ENCODE measurements at regions not wholly inside any gene's neighbourhood (a gene's known extent, or its start where the extent isn't known, plus 50 kb on each side); places are given as distances from the start of the nearest gene placed in this dataset.

DNA sequence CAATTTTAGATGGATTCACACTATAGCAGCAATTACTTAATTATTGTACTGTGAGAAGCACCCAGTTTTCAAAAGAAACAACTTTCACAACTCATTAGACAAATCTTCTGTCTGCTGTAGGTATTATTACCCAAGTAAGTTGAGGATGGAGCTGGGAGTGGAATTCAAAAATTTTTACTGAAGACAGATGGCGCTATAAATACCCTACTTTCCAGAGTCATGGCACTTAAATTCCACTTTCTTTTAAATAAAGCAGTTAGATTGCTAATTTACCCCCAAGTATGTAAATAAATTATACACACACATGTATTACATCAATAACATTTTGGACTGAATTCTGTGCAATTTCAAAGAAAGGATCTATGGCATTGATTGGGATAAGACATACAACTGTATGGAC, 166.8 kb downstream of the FTCDNL1 start:
- Mint-ChIP-seq H3K9me3 (no peaks in the 10 kb centered on the region), H3K36me3 (ENCODE audit: low read depth) (no peaks in the 10 kb centered on the region)

DNA sequence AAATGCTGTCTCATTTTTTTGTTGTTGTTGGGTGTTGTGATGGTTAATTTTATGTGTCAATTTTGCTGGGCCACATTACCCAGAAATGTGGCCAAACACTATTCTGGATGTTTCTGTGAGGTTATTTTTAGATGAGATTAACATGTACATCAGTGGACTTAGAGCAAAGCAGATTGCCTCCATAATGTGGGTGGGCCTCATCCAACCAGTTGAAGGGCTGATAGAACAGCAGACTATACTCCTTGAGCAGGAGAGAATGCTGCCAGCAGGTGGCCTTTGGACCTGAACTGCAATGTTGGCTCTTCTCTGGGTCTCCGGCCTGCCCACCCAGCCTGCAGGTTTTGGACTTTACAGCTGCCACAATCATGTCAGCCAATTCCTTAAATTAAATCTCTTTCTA, 169.0 kb downstream of the FTCDNL1 start:
- TF ChIP-seq, protein P1, sequence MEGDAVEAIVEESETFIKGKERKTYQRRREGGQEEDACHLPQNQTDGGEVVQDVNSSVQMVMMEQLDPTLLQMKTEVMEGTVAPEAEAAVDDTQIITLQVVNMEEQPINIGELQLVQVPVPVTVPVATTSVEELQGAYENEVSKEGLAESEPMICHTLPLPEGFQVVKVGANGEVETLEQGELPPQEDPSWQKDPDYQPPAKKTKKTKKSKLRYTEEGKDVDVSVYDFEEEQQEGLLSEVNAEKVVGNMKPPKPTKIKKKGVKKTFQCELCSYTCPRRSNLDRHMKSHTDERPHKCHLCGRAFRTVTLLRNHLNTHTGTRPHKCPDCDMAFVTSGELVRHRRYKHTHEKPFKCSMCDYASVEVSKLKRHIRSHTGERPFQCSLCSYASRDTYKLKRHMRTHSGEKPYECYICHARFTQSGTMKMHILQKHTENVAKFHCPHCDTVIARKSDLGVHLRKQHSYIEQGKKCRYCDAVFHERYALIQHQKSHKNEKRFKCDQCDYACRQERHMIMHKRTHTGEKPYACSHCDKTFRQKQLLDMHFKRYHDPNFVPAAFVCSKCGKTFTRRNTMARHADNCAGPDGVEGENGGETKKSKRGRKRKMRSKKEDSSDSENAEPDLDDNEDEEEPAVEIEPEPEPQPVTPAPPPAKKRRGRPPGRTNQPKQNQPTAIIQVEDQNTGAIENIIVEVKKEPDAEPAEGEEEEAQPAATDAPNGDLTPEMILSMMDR (IDR thresholded peaks at IDR 0.05; ENCODE audit: unreplicated experiment in 3 of 3) = no peak
- Mint-ChIP-seq H3K9me3 (no peaks in the 10 kb centered on the region), H3K4me1 (no peaks in the 10 kb centered on the region), H3K36me3 (ENCODE audit: low read depth) (no peaks in the 10 kb centered on the region), H3K27ac (no peak overlapping the region), H3K4me3 (no peak overlapping the region), H3K27me3 (ENCODE audit: low read depth) (no peaks in the 10 kb centered on the region)

More for the DNA sequence above, 166.8 kb downstream of the FTCDNL1 start:
- Mint-ChIP-seq H3K4me1 (no peaks in the 10 kb centered on the region), H3K4me3 (no peak overlapping the region), H3K27ac (no peak overlapping the region), H3K27me3 (ENCODE audit: low read depth) (no peaks in the 10 kb centered on the region)
- TF ChIP-seq, protein P1 (IDR thresholded peaks at IDR 0.05; ENCODE audit: unreplicated experiment in 3 of 3) = no peak

DNA sequence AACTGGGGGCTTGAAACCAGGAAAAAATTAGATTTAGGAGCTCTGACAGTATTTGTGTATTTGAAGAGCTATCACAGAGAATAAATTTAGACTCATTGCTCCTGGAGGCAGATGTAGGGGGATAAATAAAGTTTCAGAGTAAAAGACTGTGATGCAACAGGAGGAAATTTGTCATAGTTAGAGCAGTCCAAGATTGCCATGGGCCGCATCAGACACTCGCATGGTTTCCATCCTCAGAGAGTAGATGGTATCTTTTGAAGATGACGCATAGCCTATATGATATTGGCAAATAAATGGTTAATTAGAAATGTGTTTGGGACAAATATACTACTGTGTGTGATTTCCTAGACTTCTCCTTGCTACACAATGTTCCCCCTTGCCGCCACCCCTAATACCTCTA, 170.5 kb downstream of the FTCDNL1 start:
- no peaks in the 10 kb centered on the region for H3K4me1 Mint-ChIP-seq
- no peak overlapping the region for H3K4me3 Mint-ChIP-seq
- TF ChIP-seq, protein P1 (IDR thresholded peaks at IDR 0.05; ENCODE audit: unreplicated experiment in 3 of 3) = no peak
- H3K36me3 Mint-ChIP-seq (ENCODE audit: low read depth) = no peaks in the 10 kb centered on the region
- H3K9me3 Mint-ChIP-seq = no peaks in the 10 kb centered on the region
- H3K27ac Mint-ChIP-seq = no peak overlapping the region
- H3K27me3 Mint-ChIP-seq (ENCODE audit: low read depth) = no peaks in the 10 kb centered on the region

DNA sequence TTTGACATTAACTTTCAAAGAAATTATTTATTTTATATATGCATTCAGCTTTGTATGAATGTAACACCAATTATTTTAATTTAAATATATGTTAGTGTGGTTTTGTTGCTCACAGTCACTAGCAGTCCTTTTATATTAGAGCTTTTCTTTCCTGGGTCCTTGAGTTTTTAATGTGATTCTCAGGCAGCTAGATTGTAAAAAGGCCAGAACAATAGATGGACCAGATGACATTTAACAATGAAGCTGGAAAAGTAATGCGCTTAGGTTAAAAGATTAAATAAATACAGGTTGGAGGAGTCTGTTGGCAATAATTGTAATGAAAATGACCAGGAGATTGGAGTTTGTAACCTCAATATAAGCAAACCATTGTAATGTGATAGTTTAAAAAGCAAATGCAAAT, 171.1 kb downstream of the FTCDNL1 start:
- H3K27me3 Mint-ChIP-seq (ENCODE audit: low read depth) = no peaks in the 10 kb centered on the region
- no peaks in the 10 kb centered on the region for H3K4me1 Mint-ChIP-seq
- H3K9me3 Mint-ChIP-seq = no peaks in the 10 kb centered on the region
- TF ChIP-seq, protein P1 (IDR thresholded peaks at IDR 0.05; ENCODE audit: unreplicated experiment in 3 of 3) = no peak
- no peaks in the 10 kb centered on the region for H3K36me3 Mint-ChIP-seq (ENCODE audit: low read depth)
- H3K4me3 Mint-ChIP-seq = no peak overlapping the region
- H3K27ac Mint-ChIP-seq = no peak overlapping the region

DNA sequence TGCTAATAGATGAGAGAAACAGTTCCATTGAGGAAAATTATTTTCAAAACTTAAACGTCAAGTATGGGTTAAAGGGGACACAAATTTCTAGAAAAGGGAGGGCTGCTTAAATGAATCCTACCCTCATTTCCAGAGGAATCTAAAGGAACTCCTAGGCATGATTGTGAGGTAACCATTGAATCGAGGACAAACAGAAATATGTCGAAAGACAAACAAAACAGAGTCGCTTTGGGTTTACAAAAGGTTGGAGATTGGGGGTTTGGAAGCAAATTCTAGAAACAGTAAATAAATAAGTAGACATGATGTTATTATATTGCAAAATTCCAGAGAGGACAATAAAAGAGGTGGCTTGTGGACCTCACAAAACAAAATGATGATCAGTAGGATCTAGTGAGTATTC, 173.1 kb downstream of the FTCDNL1 start:
- no peaks in the 10 kb centered on the region for H3K4me1 Mint-ChIP-seq

DNA sequence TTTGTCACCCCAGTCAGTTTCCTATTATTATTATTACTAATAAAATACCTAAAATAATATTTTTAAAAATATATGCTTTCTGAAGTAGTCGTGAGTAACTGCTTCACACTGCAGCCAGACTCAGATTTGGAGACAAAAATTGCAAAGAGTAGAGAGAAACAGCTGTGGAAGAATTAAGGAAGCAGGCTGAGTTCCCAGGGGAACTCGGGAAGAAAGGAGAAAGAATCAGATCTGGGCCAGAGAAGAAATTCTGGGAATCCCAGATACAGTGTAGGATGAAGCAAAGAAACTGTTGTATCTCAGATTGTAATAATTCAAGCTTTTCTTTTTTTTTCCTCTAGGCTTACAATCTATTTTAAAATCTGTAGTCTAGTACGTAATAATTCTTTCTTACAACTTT, 182.3 kb downstream of the FTCDNL1 start:
- no peak overlapping the region for H3K4me3 Mint-ChIP-seq
- TF ChIP-seq, protein P1 (IDR thresholded peaks at IDR 0.05; ENCODE audit: unreplicated experiment in 3 of 3) = no peak
- no peaks in the 10 kb centered on the region for H3K4me1 Mint-ChIP-seq
- H3K36me3 Mint-ChIP-seq (ENCODE audit: low read depth) = no peaks in the 10 kb centered on the region
- H3K27me3 Mint-ChIP-seq (ENCODE audit: low read depth) = peaks cover 11% of the 10 kb centered on the region
- H3K9me3 Mint-ChIP-seq = no peaks in the 10 kb centered on the region
- no peak overlapping the region for H3K27ac Mint-ChIP-seq

More for the DNA sequence above, 173.1 kb downstream of the FTCDNL1 start:
- Mint-ChIP-seq H3K27ac (no peak overlapping the region), H3K36me3 (ENCODE audit: low read depth) (no peaks in the 10 kb centered on the region), H3K4me3 (no peak overlapping the region), H3K9me3 (no peaks in the 10 kb centered on the region), H3K27me3 (ENCODE audit: low read depth) (no peaks in the 10 kb centered on the region)
- TF ChIP-seq, protein P1 (IDR thresholded peaks at IDR 0.05; ENCODE audit: unreplicated experiment in 3 of 3) = no peak
